MM.1S (cell line): ENCODE measurements at regions not wholly inside any gene's neighbourhood (a gene's known extent, or its start where the extent isn't known, plus 50 kb on each side); places are given as distances from the start of the nearest gene placed in this dataset.

Experiments
- DNase-seq: peaks from one replicate; pipeline ENCODE4 v3.0.0-alpha.2; 2015
- H2AFZ ChIP-seq: fragments of 300-600 bp; sonication (generic); 2 replicates; pipeline ENCODE4 v1.6.0; 2016; ENCODE audit warnings: antibody characterized with exemption, low read length
- H3F3A ChIP-seq: fragments of 300-600 bp; sonication (generic); 2 replicates; pipeline ENCODE4 v1.6.1; 2016; ENCODE audit warnings: mild to moderate bottlenecking, antibody characterized with exemption, low read length, moderate library complexity, mixed read lengths; ENCODE audit not compliant: insufficient read depth
- H3K27ac ChIP-seq: fragments of 300-600 bp; sonication (generic); 2 replicates; pipeline ENCODE4 v1.5.1; 2016; ENCODE audit warnings: mild to moderate bottlenecking, low read length
- H3K27me3 ChIP-seq: fragments of 300-600 bp; sonication (generic); replicated peaks from 2 replicates; pipeline ENCODE4 v1.6.0; 2016; ENCODE audit warnings: low read length; ENCODE audit not compliant: insufficient read depth
- H3K36me3 ChIP-seq: fragments of 300-600 bp; sonication (generic); replicated peaks from 2 replicates; pipeline ENCODE4 v1.6.1; 2016; ENCODE audit warnings: mild to moderate bottlenecking, low read length, mixed read lengths; ENCODE audit not compliant: insufficient read depth
- H3K4me1 ChIP-seq: fragments of 300-600 bp; sonication (generic); 2 replicates; pipeline ENCODE4 v1.6.1; 2016; ENCODE audit warnings: low read length, mixed read lengths
- H3K4me2 ChIP-seq: fragments of 300-600 bp; sonication (generic); 2 replicates; pipeline ENCODE4 v1.6.0; 2016; ENCODE audit warnings: low read depth, low read length
- H3K4me3 ChIP-seq: fragments of 300-600 bp; sonication (generic); 2 replicates; pipeline ENCODE4 v1.5.1; 2016; ENCODE audit warnings: low read length, mixed read lengths
- H3K79me2 ChIP-seq: fragments of 300-600 bp; sonication (generic); 2 replicates; pipeline ENCODE4 v1.6.1; 2016; ENCODE audit warnings: mixed run types, low read length, mixed read lengths
- H3K9ac ChIP-seq: fragments of 300-600 bp; sonication (generic); 2 replicates; pipeline ENCODE4 v1.6.1; 2016; ENCODE audit warnings: low read length, mixed read lengths
- H3K9me2 ChIP-seq: fragments of 300-600 bp; sonication (generic); replicated peaks from 2 replicates; pipeline ENCODE4 v1.6.1; 2016; ENCODE audit warnings: mild to moderate bottlenecking, low read length, mixed read lengths; ENCODE audit not compliant: insufficient read depth
- H3K9me3 ChIP-seq: fragments of 300-600 bp; sonication (generic); replicated peaks from 2 replicates; pipeline ENCODE4 v1.6.1; 2016; ENCODE audit warnings: mild to moderate bottlenecking, low read length, mixed read lengths; ENCODE audit not compliant: insufficient read depth
- H4K20me1 ChIP-seq: fragments of 300-600 bp; sonication (generic); 2 replicates; pipeline ENCODE4 v1.6.1; 2016; ENCODE audit warnings: mild to moderate bottlenecking, low read length, moderate library complexity, mixed read lengths; ENCODE audit not compliant: insufficient read depth
- EZH2 ChIP-seq: fragments of 300-600 bp; sonication (generic); optimal IDR thresholded peaks from 2 replicates; pipeline ENCODE3; 2017; ENCODE audit warnings: low read depth, mild to moderate bottlenecking, antibody characterized with exemption, low read length, mixed read lengths
- EZH2phosphoT487 ChIP-seq: fragments of 300-600 bp; sonication (generic); IDR thresholded peaks from 2 replicates; pipeline ENCODE4 v1.6.1; 2018; ENCODE audit warnings: antibody characterized with exemption, low read length
- TF ChIP-seq, protein P1 (sequence below): fragments of 300-600 bp; sonication (generic); IDR thresholded peaks from 2 replicates; pipeline ENCODE4 v1.5.1; 2016; ENCODE audit warnings: antibody characterized with exemption, low read length, mixed read lengths

DNA sequence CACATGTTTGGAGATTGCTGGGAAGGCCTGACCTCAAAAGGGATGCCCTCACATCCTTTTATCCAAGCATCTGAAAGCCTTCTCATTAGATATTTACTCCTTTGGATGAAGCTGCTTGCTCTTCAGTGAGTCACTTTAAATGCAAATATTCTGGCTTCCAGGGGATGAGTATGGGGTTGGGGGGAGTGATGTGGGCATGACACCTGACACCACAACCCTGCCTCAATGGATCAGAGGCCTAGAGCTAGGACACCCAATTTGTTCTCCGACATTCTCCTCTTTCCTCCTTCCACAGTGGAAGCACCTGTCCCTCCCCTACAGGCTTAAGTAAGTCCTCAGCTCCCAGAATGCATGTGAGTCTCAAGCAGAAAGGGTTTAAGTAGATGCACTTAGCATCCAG lies 238.3 kb downstream of the OMA1 start:
- no peak overlapping the region for H3K9ac ChIP-seq
- H3K4me3 ChIP-seq = no peak overlapping the region
- H3K27me3 ChIP-seq = no peaks in the 10 kb centered on the region
- no peaks in the 10 kb centered on the region for H3K4me1 ChIP-seq
- H3F3A ChIP-seq = no peaks in the 10 kb centered on the region
- H3K4me2 ChIP-seq = no peak overlapping the region
- H3K9me2 ChIP-seq = no peaks in the 10 kb centered on the region
- H3K9me3 ChIP-seq = no peaks in the 10 kb centered on the region
- H3K36me3 ChIP-seq = no peaks in the 10 kb centered on the region
- H3K27ac ChIP-seq = no peak overlapping the region
- no peak overlapping the region for H2AFZ ChIP-seq
- no peak for DNase-seq
- H3K79me2 ChIP-seq = no peaks in the 10 kb centered on the region
- no peaks in the 10 kb centered on the region for H4K20me1 ChIP-seq
- no peak for TF ChIP-seq EZH2
- TF ChIP-seq EZH2phosphoT487 = no peak
- TF ChIP-seq, protein P1, sequence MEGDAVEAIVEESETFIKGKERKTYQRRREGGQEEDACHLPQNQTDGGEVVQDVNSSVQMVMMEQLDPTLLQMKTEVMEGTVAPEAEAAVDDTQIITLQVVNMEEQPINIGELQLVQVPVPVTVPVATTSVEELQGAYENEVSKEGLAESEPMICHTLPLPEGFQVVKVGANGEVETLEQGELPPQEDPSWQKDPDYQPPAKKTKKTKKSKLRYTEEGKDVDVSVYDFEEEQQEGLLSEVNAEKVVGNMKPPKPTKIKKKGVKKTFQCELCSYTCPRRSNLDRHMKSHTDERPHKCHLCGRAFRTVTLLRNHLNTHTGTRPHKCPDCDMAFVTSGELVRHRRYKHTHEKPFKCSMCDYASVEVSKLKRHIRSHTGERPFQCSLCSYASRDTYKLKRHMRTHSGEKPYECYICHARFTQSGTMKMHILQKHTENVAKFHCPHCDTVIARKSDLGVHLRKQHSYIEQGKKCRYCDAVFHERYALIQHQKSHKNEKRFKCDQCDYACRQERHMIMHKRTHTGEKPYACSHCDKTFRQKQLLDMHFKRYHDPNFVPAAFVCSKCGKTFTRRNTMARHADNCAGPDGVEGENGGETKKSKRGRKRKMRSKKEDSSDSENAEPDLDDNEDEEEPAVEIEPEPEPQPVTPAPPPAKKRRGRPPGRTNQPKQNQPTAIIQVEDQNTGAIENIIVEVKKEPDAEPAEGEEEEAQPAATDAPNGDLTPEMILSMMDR = no peak

DNA sequence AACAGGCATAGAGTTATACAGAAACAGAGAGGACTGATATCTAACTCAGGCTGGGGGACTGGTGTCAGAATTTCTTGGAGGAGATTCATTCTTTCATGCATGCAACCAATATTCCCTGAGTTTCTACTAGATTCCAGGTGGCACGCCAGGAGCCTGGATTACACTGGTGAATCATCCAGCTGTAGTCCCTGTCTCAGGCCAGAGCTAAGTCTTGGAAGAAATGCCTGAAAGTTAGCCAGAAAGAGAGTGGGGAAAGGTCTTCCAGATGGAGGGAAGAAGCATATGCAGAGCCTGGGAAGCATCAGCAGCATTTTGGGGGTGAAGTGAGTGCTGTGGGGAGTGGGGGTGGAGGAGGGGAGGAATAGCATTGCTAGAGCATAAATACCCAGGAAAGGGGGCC lies 239.1 kb downstream of the OMA1 start:
- H3K4me3 ChIP-seq = no peak overlapping the region
- H3K79me2 ChIP-seq = no peaks in the 10 kb centered on the region
- no peak for DNase-seq
- H3K9me2 ChIP-seq = no peaks in the 10 kb centered on the region
- no peak overlapping the region for H3K9ac ChIP-seq
- no peak overlapping the region for H2AFZ ChIP-seq
- H3K27ac ChIP-seq = no peak overlapping the region
- no peaks in the 10 kb centered on the region for H3K27me3 ChIP-seq
- no peaks in the 10 kb centered on the region for H4K20me1 ChIP-seq
- TF ChIP-seq EZH2 = no peak
- TF ChIP-seq, protein P1 = no peak
- TF ChIP-seq EZH2phosphoT487 = no peak
- no peaks in the 10 kb centered on the region for H3F3A ChIP-seq
- no peak overlapping the region for H3K4me2 ChIP-seq
- H3K9me3 ChIP-seq = no peaks in the 10 kb centered on the region
- no peaks in the 10 kb centered on the region for H3K4me1 ChIP-seq
- H3K36me3 ChIP-seq = no peaks in the 10 kb centered on the region

DNA sequence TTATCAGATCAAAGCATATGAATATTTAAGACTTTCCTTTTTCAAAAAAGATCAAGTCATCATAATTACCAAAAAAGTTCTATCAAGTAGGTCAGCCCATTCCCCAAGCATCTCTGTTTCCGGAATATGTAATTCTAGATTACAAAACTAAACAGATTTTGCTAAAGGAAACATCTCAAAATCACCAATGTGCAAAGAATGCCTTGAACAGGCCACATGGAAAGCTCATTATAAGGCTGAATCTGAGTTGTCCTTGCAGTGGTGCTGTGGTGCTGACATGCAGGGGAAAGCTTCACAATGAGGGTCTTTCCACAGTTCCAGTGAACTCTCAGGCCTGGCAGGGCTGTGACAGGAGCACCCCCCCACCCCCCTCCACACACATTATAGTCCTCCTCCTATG lies 240.9 kb downstream of the OMA1 start:
- H3K4me3 ChIP-seq = no peak overlapping the region
- H3K9me3 ChIP-seq = no peaks in the 10 kb centered on the region
- no peaks in the 10 kb centered on the region for H3K4me1 ChIP-seq
- no peak overlapping the region for H3K9ac ChIP-seq
- no peaks in the 10 kb centered on the region for H3K9me2 ChIP-seq
- no peak for TF ChIP-seq EZH2phosphoT487
- no peak for TF ChIP-seq EZH2
- TF ChIP-seq, protein P1 = no peak
- no peaks in the 10 kb centered on the region for H3K79me2 ChIP-seq
- no peaks in the 10 kb centered on the region for H3K36me3 ChIP-seq
- H3K27ac ChIP-seq = no peak overlapping the region
- DNase-seq = no peak
- no peak overlapping the region for H3K4me2 ChIP-seq
- no peaks in the 10 kb centered on the region for H4K20me1 ChIP-seq
- H3K27me3 ChIP-seq = no peaks in the 10 kb centered on the region
- H2AFZ ChIP-seq = no peak overlapping the region
- H3F3A ChIP-seq = no peaks in the 10 kb centered on the region
